DND-41 (cell line): ENCODE measurements at regions not wholly inside any gene's neighbourhood (a gene's known extent, or its start where the extent isn't known, plus 50 kb on each side); places are given as distances from the start of the nearest gene placed in this dataset.

ENCODE experiments used
- ATAC-seq: fragments of 200-7000 bp; cut with Tn5 transposase; 3 replicates; pipeline ENCODE4 v1.9.1; 2021; ENCODE audit warnings: low read depth; ENCODE audit not compliant: insufficient read depth
- DNase-seq: peaks from one replicate; pipeline ENCODE4 v3.0.0-alpha.2; 2020
- H2AFZ ChIP-seq: 2 replicates; pipeline ENCODE4 v1.6.0; 2012; ENCODE audit warnings: low read depth, low read length
- H3K27ac ChIP-seq: 2 replicates; pipeline ENCODE4 v1.5.1; 2012; ENCODE audit warnings: low read length, inconsistent platforms
- H3K27me3 ChIP-seq: fragments of 200-600 bp; sonication (generic); 2 replicates; pipeline ENCODE4 v1.6.0; 2012; ENCODE audit warnings: low read length, mild to moderate bottlenecking, inconsistent platforms; ENCODE audit not compliant: insufficient read depth, poor library complexity
- H3K36me3 ChIP-seq: 2 replicates; pipeline ENCODE4 v1.5.1; 2012; ENCODE audit warnings: low read length, inconsistent platforms; ENCODE audit not compliant: insufficient read depth
- H3K4me1 ChIP-seq: 2 replicates; pipeline ENCODE4 v1.5.1; 2012; ENCODE audit warnings: mild to moderate bottlenecking, low read length; ENCODE audit not compliant: insufficient read depth
- H3K4me2 ChIP-seq: 2 replicates; pipeline ENCODE4 v1.6.0; 2012; ENCODE audit warnings: mild to moderate bottlenecking, moderate library complexity, low read length, inconsistent platforms; ENCODE audit not compliant: insufficient read depth
- H3K4me3 ChIP-seq, 2 experiments: fragments of 200-600 bp in 1 of 2; shearing (Covaris generic) in 1 of 2; 2 replicates each; pipeline ENCODE4 v1.5.1; 2012 to 2016; ENCODE audit warnings: inconsistent platforms in 2 of 2, low read length in 2 of 2, mild to moderate bottlenecking in 2 of 2, low read depth in 1 of 2, moderate library complexity in 1 of 2
- H3K79me2 ChIP-seq: 2 replicates; pipeline ENCODE4 v1.6.0; 2012; ENCODE audit warnings: low read length, inconsistent platforms; ENCODE audit not compliant: insufficient read depth
- H3K9ac ChIP-seq: 2 replicates; pipeline ENCODE4 v1.6.0; 2012; ENCODE audit warnings: low read depth, mild to moderate bottlenecking, inconsistent platforms, low read length, moderate library complexity
- H3K9me3 ChIP-seq: 2 replicates; pipeline ENCODE4 v1.5.1; 2012; ENCODE audit warnings: low read length, moderate library complexity, mild to moderate bottlenecking, inconsistent platforms; ENCODE audit not compliant: insufficient read depth, severe bottlenecking
- H4K20me1 ChIP-seq: 2 replicates; pipeline ENCODE4 v1.6.0; 2012; ENCODE audit warnings: low read length; ENCODE audit not compliant: insufficient read depth
- CTCF ChIP-seq: IDR thresholded peaks from 2 replicates; pipeline ENCODE4 v1.5.1; 2012; ENCODE audit warnings: borderline replicate concordance, low read length, moderate library complexity, mild to moderate bottlenecking; ENCODE audit not compliant: poor library complexity, severe bottlenecking; ENCODE audit errors: extremely low read depth
- EZH2 ChIP-seq: IDR thresholded peaks from 3 replicates; pipeline ENCODE4 v1.6.1; 2012; ENCODE audit warnings: borderline replicate concordance, low read depth, mild to moderate bottlenecking, moderate library complexity, low read length, inconsistent platforms; ENCODE audit not compliant: severe bottlenecking

GRCh38 chr12:19695244-19696098 lies 256.2 kb downstream of the AEBP2 start:
- peak; percentile 69 for ATAC-seq
- peak overlapping the region; percentile 29 for H3K4me2 ChIP-seq
- H2AFZ ChIP-seq: peak overlapping the region; percentile 2; the same call in 1 of the 2 replicates

GRCh38 chr12:19700969-19701368 lies 261.7 kb downstream of the AEBP2 start:
- H3K9me3 ChIP-seq: no peaks in the 10 kb centered on the region
- no peaks in the 10 kb centered on the region for H3K27me3 ChIP-seq
- no peak overlapping the region for H3K27ac ChIP-seq
- H3K36me3 ChIP-seq: no peaks in the 10 kb centered on the region
- no peak overlapping the region for H3K4me2 ChIP-seq
- DNase-seq: no peak
- H3K9ac ChIP-seq: no peak overlapping the region
- no peak overlapping the region for H2AFZ ChIP-seq
- no peak overlapping the region for H3K4me3 ChIP-seq
- TF ChIP-seq CTCF (no peak), EZH2 (no peak)
- H3K4me1 ChIP-seq: peaks cover 12% of the 10 kb centered on the region
- H4K20me1 ChIP-seq: no peaks in the 10 kb centered on the region
- no peak for ATAC-seq
- no peaks in the 10 kb centered on the region for H3K79me2 ChIP-seq

More at GRCh38 chr12:19695244-19696098, 256.2 kb downstream of the AEBP2 start:
- Histone ChIP-seq H3K9ac (no peak overlapping the region), H3K27ac (peak overlapping the region; percentile 62), H3K79me2 (no peaks in the 10 kb centered on the region), H3K36me3 (no peaks in the 10 kb centered on the region), H3K4me1 (peaks cover 33% of the 10 kb centered on the region), H3K27me3 (no peaks in the 10 kb centered on the region), H4K20me1 (no peaks in the 10 kb centered on the region), H3K9me3 (no peaks in the 10 kb centered on the region), H3K4me3 (no peak overlapping the region)
- no peak for TF ChIP-seq EZH2
- no peak for TF ChIP-seq CTCF
- DNase-seq: peak; percentile 33

GRCh38 chr12:19704966-19705365 lies 265.7 kb downstream of the AEBP2 start:
- H3K79me2 ChIP-seq: no peaks in the 10 kb centered on the region

More at GRCh38 chr12:19704966-19705365, 265.7 kb downstream of the AEBP2 start:
- H4K20me1 ChIP-seq: no peaks in the 10 kb centered on the region
- DNase-seq (no peak), ATAC-seq (no peak)
- TF ChIP-seq EZH2 (no peak), CTCF (no peak)
- no peak overlapping the region for H3K27ac ChIP-seq
- H3K4me1 ChIP-seq: no peaks in the 10 kb centered on the region
- no peak overlapping the region for H2AFZ ChIP-seq
- no peak overlapping the region for H3K4me2 ChIP-seq
- no peak overlapping the region for H3K4me3 ChIP-seq
- no peak overlapping the region for H3K9ac ChIP-seq
- no peaks in the 10 kb centered on the region for H3K27me3 ChIP-seq
- no peaks in the 10 kb centered on the region for H3K36me3 ChIP-seq
- H3K9me3 ChIP-seq: no peaks in the 10 kb centered on the region
